Osteoblast (primary cell): ENCODE measurements at regions not wholly inside any gene's neighbourhood (a gene's known extent, or its start where the extent isn't known, plus 50 kb on each side); places are given as distances from the start of the nearest gene placed in this dataset.

Source experiments
- DNase-seq: peaks from one replicate; pipeline ENCODE4 v3.0.0; 2011; ENCODE audit warnings: low spot score, mixed read lengths; ENCODE audit not compliant: insufficient read length; ENCODE audit errors: missing footprints
- H2AFZ ChIP-seq: 2 replicates; pipeline ENCODE4 v1.6.0; 2011; ENCODE audit warnings: mild to moderate bottlenecking, low read length
- H3K27ac ChIP-seq: 2 replicates; pipeline ENCODE4 v1.5.1; 2011; ENCODE audit warnings: mild to moderate bottlenecking, low read depth, low read length, moderate library complexity
- H3K27me3 ChIP-seq: 2 replicates; pipeline ENCODE4 v1.6.0; 2012; ENCODE audit warnings: mild to moderate bottlenecking, control low read depth, inconsistent platforms, low read length, moderate library complexity; ENCODE audit not compliant: insufficient read depth
- H3K36me3 ChIP-seq: 2 replicates; pipeline ENCODE4 v1.5.1; 2011; ENCODE audit warnings: mild to moderate bottlenecking, low read length, control low read depth, moderate library complexity; ENCODE audit not compliant: insufficient read depth
- H3K4me1 ChIP-seq: 2 replicates; pipeline ENCODE4 v1.5.1; 2011; ENCODE audit warnings: mild to moderate bottlenecking, low read length, control low read depth, moderate library complexity; ENCODE audit not compliant: insufficient read depth
- H3K4me2 ChIP-seq: 2 replicates; pipeline ENCODE4 v1.6.0; 2011; ENCODE audit warnings: mild to moderate bottlenecking, low read length; ENCODE audit not compliant: insufficient read depth
- H3K4me3 ChIP-seq: fragments of 200-600 bp; sonication (generic); 3 replicates; pipeline ENCODE4 v1.5.1; 2012; ENCODE audit warnings: mild to moderate bottlenecking, low read length, inconsistent platforms; ENCODE audit not compliant: insufficient read depth
- H3K79me2 ChIP-seq: 2 replicates; pipeline ENCODE4 v1.6.0; 2012; ENCODE audit warnings: mild to moderate bottlenecking, low read length, control low read depth, inconsistent platforms; ENCODE audit not compliant: insufficient read depth
- H3K9me3 ChIP-seq: 2 replicates; pipeline ENCODE4 v1.5.1; 2011; ENCODE audit warnings: low read depth, low read length, control low read depth
- H4K20me1 ChIP-seq: 2 replicates; pipeline ENCODE4 v1.6.0; 2012; ENCODE audit warnings: mild to moderate bottlenecking, low read length, control low read depth; ENCODE audit not compliant: insufficient read depth
- TF ChIP-seq, protein P1 (sequence below): IDR thresholded peaks from 2 replicates; pipeline ENCODE4 v1.5.1; 2011; ENCODE audit warnings: mild to moderate bottlenecking, low read depth, low read length, moderate library complexity; ENCODE audit errors: extremely low read depth

GRCh38 chr2:204279819-204280218 is 265.5 kb upstream of the PARD3B start:
- H3K4me1 ChIP-seq = no peaks in the 10 kb centered on the region
- H3K4me3 ChIP-seq = no peak overlapping the region
- H3K79me2 ChIP-seq = no peaks in the 10 kb centered on the region
- no peaks in the 10 kb centered on the region for H3K9me3 ChIP-seq
- H3K27ac ChIP-seq = no peak overlapping the region
- no peak overlapping the region for H3K4me2 ChIP-seq
- no peaks in the 10 kb centered on the region for H4K20me1 ChIP-seq
- H2AFZ ChIP-seq = no peak overlapping the region
- TF ChIP-seq, protein P1, sequence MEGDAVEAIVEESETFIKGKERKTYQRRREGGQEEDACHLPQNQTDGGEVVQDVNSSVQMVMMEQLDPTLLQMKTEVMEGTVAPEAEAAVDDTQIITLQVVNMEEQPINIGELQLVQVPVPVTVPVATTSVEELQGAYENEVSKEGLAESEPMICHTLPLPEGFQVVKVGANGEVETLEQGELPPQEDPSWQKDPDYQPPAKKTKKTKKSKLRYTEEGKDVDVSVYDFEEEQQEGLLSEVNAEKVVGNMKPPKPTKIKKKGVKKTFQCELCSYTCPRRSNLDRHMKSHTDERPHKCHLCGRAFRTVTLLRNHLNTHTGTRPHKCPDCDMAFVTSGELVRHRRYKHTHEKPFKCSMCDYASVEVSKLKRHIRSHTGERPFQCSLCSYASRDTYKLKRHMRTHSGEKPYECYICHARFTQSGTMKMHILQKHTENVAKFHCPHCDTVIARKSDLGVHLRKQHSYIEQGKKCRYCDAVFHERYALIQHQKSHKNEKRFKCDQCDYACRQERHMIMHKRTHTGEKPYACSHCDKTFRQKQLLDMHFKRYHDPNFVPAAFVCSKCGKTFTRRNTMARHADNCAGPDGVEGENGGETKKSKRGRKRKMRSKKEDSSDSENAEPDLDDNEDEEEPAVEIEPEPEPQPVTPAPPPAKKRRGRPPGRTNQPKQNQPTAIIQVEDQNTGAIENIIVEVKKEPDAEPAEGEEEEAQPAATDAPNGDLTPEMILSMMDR = no peak
- no peaks in the 10 kb centered on the region for H3K36me3 ChIP-seq
- DNase-seq = no peak
- H3K27me3 ChIP-seq = no peaks in the 10 kb centered on the region

DNA sequence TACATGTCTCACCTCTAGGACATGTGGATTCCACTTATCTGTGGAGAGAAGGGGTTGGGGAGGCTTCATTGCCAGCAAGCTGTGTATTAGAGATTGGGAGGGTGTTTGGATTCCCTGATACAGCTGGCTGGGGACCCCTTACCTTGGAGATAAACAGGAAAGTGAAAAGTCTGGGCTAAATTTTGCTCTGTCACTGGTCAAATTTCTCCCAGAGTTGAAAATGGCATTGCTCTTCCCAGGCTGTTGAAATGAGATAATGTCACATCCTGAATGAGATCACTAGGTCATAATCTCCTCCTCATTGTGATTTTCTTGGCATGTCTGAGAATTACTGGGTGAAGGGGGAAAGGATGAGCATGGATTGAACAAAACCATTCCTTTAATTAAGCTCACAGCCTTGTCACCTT is 265.0 kb upstream of the PARD3B start:
- DNase-seq = peak; percentile 75
- TF ChIP-seq, protein P1 = no peak

DNA sequence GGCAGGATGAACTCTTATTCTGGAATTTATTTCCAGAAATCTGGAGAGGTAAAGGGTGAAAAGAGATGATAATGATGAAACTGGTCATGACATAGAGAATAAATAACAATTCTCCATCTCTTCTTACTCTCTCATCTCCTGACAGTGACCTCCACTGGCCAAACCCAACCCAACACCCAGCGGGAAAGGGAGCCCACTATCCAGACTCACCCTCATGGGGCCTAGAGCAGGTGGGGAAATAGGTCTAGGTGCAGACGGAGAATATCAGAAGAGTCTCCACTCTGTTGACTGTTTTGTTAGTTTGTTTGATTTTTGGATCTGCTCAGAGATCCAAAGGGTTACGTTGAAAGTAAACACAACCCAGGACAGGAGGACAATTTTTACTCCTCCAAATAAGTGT is 263.2 kb upstream of the PARD3B start:
- TF ChIP-seq, protein P1 = no peak
- Histone ChIP-seq H2AFZ (no peak overlapping the region), H3K27ac (no peak overlapping the region), H3K36me3 (no peaks in the 10 kb centered on the region), H3K4me1 (no peaks in the 10 kb centered on the region), H3K27me3 (no peaks in the 10 kb centered on the region), H3K4me3 (no peak overlapping the region), H4K20me1 (no peaks in the 10 kb centered on the region), H3K4me2 (no peak overlapping the region), H3K9me3 (no peaks in the 10 kb centered on the region), H3K79me2 (no peaks in the 10 kb centered on the region)
- DNase-seq = no peak

More for the DNA sequence above, 265.0 kb upstream of the PARD3B start:
- Histone ChIP-seq H3K27ac (no peak overlapping the region), H3K4me2 (no peak overlapping the region), H3K36me3 (no peaks in the 10 kb centered on the region), H3K4me3 (no peak overlapping the region), H3K4me1 (no peaks in the 10 kb centered on the region), H3K27me3 (no peaks in the 10 kb centered on the region), H3K79me2 (no peaks in the 10 kb centered on the region), H4K20me1 (no peaks in the 10 kb centered on the region), H2AFZ (no peak overlapping the region), H3K9me3 (no peaks in the 10 kb centered on the region)

GRCh38 chr2:204282525-204282924 is 262.8 kb upstream of the PARD3B start:
- no peak overlapping the region for H3K4me3 ChIP-seq
- no peak overlapping the region for H3K4me2 ChIP-seq
- H3K79me2 ChIP-seq = no peaks in the 10 kb centered on the region
- no peaks in the 10 kb centered on the region for H3K9me3 ChIP-seq
- no peaks in the 10 kb centered on the region for H3K27me3 ChIP-seq
- no peaks in the 10 kb centered on the region for H3K36me3 ChIP-seq
- no peak overlapping the region for H3K27ac ChIP-seq
- H2AFZ ChIP-seq = no peak overlapping the region
- H4K20me1 ChIP-seq = no peaks in the 10 kb centered on the region
- DNase-seq = no peak
- TF ChIP-seq, protein P1 = no peak
- no peaks in the 10 kb centered on the region for H3K4me1 ChIP-seq
